ENCODE measurements at regions not wholly inside any gene's neighbourhood (a gene's known extent, or its start where the extent isn't known, plus 50 kb on each side); places are given as distances from the start of the nearest gene placed in this dataset.

DNA sequence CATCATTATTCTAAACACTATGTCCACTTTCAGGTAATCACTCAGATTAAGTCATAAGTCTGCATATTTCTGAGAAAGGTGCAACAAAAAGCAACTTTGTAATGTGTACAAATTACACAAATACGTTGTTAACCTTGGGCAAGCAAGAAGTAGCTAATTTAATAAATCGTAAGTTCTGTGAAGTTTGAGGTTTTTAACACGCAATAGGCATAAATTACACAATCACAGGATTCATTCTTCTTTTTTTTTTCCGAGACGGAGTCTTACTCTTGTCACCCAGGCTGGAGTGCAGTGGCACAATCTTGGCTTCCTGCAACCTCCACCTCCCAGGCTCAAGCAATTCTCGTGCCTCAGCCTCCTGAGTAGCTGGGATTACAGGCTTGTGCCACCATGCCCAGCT lies 57.2 kb upstream of the F13A1 start:
- ATAC-seq (no peak), DNase-seq (ENCODE audit: low read depth, low spot score) (no peak)
- ChIA-PET RAD21 (ENCODE audit: low non-redundant PET in 1 of 2, low total read pairs in 2 of 2, uncharacterized antibody in 2 of 2, unreplicated experiment in 2 of 2) (no interaction called here), CTCF (no interaction called here), POLR2A (no interaction called here)
- Histone ChIP-seq H4K20me1 (ENCODE audit: insufficient read depth) (no peaks in the 10 kb centered on the region), H3K9ac (ENCODE audit: low read length) (no peak overlapping the region), H3K9me3 (ENCODE audit: control insufficient read depth in 1 of 2, insufficient read depth in 1 of 2, low read depth in 1 of 2, low read length in 2 of 2) (no peaks in the 10 kb centered on the region), H3K36me3 (ENCODE audit: control insufficient read depth in 1 of 2, insufficient read depth in 2 of 2, low read length in 2 of 2) (no peaks in the 10 kb centered on the region), H3K4me3 (replicated peaks in 1 of 2; ENCODE audit: low read depth in 1 of 2, low read length in 2 of 2) (no peak overlapping the region), H2AFZ (ENCODE audit: low read depth, low read length, poor library complexity, severe bottlenecking) (no peak overlapping the region), H3K9me2 (ENCODE audit: insufficient read depth) (no peaks in the 10 kb centered on the region), H3K4me1 (ENCODE audit: control insufficient read depth in 1 of 2, insufficient read depth in 2 of 2, low read length in 2 of 2) (no peaks in the 10 kb centered on the region), H3K27ac (ENCODE audit: low read depth, low read length) (no peak overlapping the region), H3K4me2 (ENCODE audit: low read length) (no peak overlapping the region), H3K27me3 (ENCODE audit: insufficient read depth, low read length) (peaks cover 12% of the 10 kb centered on the region), H3K79me2 (ENCODE audit: insufficient read depth, low read length) (no peaks in the 10 kb centered on the region)
- TF ChIP-seq FOSL1 (IDR thresholded peaks at IDR 0.05; ENCODE audit: low read depth): no peak
- TF ChIP-seq, protein P1, sequence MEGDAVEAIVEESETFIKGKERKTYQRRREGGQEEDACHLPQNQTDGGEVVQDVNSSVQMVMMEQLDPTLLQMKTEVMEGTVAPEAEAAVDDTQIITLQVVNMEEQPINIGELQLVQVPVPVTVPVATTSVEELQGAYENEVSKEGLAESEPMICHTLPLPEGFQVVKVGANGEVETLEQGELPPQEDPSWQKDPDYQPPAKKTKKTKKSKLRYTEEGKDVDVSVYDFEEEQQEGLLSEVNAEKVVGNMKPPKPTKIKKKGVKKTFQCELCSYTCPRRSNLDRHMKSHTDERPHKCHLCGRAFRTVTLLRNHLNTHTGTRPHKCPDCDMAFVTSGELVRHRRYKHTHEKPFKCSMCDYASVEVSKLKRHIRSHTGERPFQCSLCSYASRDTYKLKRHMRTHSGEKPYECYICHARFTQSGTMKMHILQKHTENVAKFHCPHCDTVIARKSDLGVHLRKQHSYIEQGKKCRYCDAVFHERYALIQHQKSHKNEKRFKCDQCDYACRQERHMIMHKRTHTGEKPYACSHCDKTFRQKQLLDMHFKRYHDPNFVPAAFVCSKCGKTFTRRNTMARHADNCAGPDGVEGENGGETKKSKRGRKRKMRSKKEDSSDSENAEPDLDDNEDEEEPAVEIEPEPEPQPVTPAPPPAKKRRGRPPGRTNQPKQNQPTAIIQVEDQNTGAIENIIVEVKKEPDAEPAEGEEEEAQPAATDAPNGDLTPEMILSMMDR (IDR thresholded peaks at IDR 0.05 in 2 of 3, conservative IDR thresholded peaks at IDR 0.05 in 1 of 3; ENCODE audit: borderline replicate concordance in 1 of 3, insufficient read depth in 1 of 3, low read depth in 2 of 3, low read length in 2 of 3): no peak
- no peak for TF ChIP-seq EZH2phosphoT487 (IDR thresholded peaks at IDR 0.05; ENCODE audit: borderline replicate concordance)
- no peak for TF ChIP-seq ZNF274 (IDR thresholded peaks at IDR 0.05; ENCODE audit: low read depth, low read length)
- no peak for TF ChIP-seq POLR2A (IDR thresholded peaks at IDR 0.05; ENCODE audit: borderline replicate concordance, extremely low read depth, insufficient read depth, insufficient read length)
- TF ChIP-seq ZBTB33 (IDR thresholded peaks at IDR 0.05; ENCODE audit: extremely low read depth, insufficient replicate concordance, low read length): no peak
- no peak for TF ChIP-seq ELF1 (IDR thresholded peaks at IDR 0.05; ENCODE audit: borderline replicate concordance, low read depth)
- TF ChIP-seq JUND (IDR thresholded peaks at IDR 0.05): no peak
- TF ChIP-seq SIN3A (IDR thresholded peaks at IDR 0.05; ENCODE audit: low read depth): no peak
- TF ChIP-seq ZFX (IDR thresholded peaks at IDR 0.05): no peak
- TF ChIP-seq SRF (IDR thresholded peaks at IDR 0.05; ENCODE audit: low read depth): no peak
- TF ChIP-seq, protein P2, sequence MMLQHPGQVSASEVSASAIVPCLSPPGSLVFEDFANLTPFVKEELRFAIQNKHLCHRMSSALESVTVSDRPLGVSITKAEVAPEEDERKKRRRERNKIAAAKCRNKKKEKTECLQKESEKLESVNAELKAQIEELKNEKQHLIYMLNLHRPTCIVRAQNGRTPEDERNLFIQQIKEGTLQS (IDR thresholded peaks at IDR 0.05): no peak
- no TSS peak for BruUV-seq (replicated peaks)
- intact Hi-C loops (cut with micrococcal nuclease): no loop called here

Measured in HCT116 (cell line).